ENCODE measurements at regions not wholly inside any gene's neighbourhood (a gene's known extent, or its start where the extent isn't known, plus 50 kb on each side); places are given as distances from the start of the nearest gene placed in this dataset.

DNA sequence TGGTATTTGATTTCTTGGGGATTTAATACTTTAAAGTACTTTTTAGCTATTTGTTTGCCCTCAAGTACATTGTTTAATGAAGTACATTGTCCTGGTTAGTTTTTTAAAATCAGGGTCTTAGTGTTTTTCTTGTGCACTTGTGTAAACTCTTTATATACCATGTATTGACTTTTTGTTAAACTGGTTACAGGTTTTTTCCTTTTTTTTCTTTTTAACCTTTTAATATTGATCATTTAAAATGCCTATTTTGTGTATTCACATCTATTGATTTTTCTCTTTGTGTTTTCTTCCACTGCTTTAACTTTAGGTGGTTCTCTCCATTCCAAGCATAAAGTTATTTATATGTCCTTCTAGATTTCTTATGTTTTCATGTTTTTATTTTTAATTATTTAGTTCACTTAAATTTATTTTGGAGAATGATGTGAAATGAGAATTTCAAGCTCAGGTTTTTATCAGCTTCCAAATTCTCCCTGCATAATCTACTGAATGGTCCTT, 84.5 kb upstream of the MYCN start:
- TF ChIP-seq, protein P1, sequence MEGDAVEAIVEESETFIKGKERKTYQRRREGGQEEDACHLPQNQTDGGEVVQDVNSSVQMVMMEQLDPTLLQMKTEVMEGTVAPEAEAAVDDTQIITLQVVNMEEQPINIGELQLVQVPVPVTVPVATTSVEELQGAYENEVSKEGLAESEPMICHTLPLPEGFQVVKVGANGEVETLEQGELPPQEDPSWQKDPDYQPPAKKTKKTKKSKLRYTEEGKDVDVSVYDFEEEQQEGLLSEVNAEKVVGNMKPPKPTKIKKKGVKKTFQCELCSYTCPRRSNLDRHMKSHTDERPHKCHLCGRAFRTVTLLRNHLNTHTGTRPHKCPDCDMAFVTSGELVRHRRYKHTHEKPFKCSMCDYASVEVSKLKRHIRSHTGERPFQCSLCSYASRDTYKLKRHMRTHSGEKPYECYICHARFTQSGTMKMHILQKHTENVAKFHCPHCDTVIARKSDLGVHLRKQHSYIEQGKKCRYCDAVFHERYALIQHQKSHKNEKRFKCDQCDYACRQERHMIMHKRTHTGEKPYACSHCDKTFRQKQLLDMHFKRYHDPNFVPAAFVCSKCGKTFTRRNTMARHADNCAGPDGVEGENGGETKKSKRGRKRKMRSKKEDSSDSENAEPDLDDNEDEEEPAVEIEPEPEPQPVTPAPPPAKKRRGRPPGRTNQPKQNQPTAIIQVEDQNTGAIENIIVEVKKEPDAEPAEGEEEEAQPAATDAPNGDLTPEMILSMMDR (IDR thresholded peaks at IDR 0.05): no peak
- no peak for TF ChIP-seq POLR2A (IDR thresholded peaks at IDR 0.05)
